ENCODE measurements at regions not wholly inside any gene's neighbourhood (a gene's known extent, or its start where the extent isn't known, plus 50 kb on each side); places are given as distances from the start of the nearest gene placed in this dataset.

DNA sequence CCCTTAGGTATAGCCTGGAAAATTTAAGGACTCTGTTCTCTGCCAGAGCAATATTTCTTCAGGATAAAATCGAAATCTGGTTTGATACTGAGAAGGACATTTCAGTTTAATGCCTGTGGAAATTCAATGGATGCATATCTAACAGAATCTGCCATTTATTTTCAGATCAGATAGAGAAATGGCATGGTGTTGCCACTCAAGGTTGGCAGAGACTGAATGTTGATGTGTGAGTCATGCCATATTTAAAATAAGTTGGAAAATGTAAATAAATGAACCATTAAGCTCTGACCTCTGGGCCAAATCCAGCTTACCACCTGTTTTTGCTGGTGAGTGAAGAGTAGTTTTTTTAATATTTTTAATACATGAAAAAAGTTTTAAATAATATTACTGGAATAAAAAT, 594.6 kb downstream of the DOK5 start:
- 56% methylated on average over 1 of the region's 1 CpG for WGBS (ENCODE audit: low lambda C conversion rate, missing lambda C conversion rate)

DNA sequence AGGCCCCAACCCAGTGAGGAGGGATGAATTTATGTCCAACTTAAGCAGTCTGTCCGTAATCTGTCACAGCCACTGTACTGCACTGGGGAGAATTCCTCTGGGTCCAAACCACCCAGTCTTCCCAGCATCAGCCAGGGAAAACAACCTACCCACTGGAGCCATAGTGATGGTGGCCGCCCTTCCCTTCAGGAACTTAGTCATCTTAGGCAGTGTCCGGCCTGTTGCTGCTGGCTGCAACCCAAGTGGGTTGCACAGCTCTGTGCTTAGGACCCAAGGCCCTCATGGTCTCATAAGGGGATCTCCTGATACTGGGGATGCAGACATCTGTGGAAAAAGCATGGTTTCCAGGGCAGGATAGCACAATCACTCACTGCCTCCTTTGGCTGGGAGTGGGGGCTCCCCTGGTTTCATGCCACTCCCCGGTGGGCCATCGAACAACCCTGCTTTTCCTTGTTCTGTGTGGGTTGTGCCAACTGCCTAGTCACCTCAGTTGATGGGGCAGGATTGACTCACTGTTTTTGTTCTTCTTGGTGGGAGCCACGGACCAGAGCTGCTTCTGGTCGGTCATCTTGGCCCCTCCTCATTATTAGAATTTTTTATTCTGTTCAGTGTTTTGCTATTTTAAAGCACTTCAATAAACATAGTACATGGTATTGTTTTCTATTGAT, 591.9 kb downstream of the DOK5 start:
- DNase-seq (ENCODE audit: low spot score), result no peak
- Histone ChIP-seq H4K20me1 (ENCODE audit: insufficient read depth, poor library complexity, severe bottlenecking) (no peaks in the 10 kb centered on the region), H3K4me2 (no peak overlapping the region), H3K36me3 (replicated peaks; ENCODE audit: insufficient read depth, low read depth) (no peaks in the 10 kb centered on the region), H3K9me3 (ENCODE audit: low read depth) (no peaks in the 10 kb centered on the region), H2AFZ (no peak overlapping the region), H3K9me2 (replicated peaks; ENCODE audit: insufficient read depth) (no peaks in the 10 kb centered on the region), H3K4me3 (no peak overlapping the region), H3K79me2 (no peaks in the 10 kb centered on the region), H3K4me1 (ENCODE audit: insufficient read depth) (no peaks in the 10 kb centered on the region), H3K27ac (no peak overlapping the region), H3K27me3 (no peaks in the 10 kb centered on the region)
- TF ChIP-seq, protein P1, sequence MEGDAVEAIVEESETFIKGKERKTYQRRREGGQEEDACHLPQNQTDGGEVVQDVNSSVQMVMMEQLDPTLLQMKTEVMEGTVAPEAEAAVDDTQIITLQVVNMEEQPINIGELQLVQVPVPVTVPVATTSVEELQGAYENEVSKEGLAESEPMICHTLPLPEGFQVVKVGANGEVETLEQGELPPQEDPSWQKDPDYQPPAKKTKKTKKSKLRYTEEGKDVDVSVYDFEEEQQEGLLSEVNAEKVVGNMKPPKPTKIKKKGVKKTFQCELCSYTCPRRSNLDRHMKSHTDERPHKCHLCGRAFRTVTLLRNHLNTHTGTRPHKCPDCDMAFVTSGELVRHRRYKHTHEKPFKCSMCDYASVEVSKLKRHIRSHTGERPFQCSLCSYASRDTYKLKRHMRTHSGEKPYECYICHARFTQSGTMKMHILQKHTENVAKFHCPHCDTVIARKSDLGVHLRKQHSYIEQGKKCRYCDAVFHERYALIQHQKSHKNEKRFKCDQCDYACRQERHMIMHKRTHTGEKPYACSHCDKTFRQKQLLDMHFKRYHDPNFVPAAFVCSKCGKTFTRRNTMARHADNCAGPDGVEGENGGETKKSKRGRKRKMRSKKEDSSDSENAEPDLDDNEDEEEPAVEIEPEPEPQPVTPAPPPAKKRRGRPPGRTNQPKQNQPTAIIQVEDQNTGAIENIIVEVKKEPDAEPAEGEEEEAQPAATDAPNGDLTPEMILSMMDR (IDR thresholded peaks at IDR 0.05; ENCODE audit: poor library complexity), result no peak
- no peak for TF ChIP-seq EZH2phosphoT487 (IDR thresholded peaks at IDR 0.05; ENCODE audit: low read depth, severe bottlenecking, unreplicated experiment)
- TF ChIP-seq EZH2 (IDR thresholded peaks at IDR 0.05; ENCODE audit: borderline replicate concordance), result no peak
- WGBS (ENCODE audit: low lambda C conversion rate, missing lambda C conversion rate), result 91% methylated on average over 7 of the region's 7 CpGs

More for the DNA sequence above, 594.6 kb downstream of the DOK5 start:
- Histone ChIP-seq H3K4me3 (no peak overlapping the region), H3K27ac (no peak overlapping the region), H3K4me1 (ENCODE audit: insufficient read depth) (no peaks in the 10 kb centered on the region), H2AFZ (no peak overlapping the region), H3K27me3 (no peaks in the 10 kb centered on the region), H3K36me3 (replicated peaks; ENCODE audit: insufficient read depth, low read depth) (no peaks in the 10 kb centered on the region), H3K4me2 (no peak overlapping the region), H3K9me2 (replicated peaks; ENCODE audit: insufficient read depth) (no peaks in the 10 kb centered on the region), H3K79me2 (no peaks in the 10 kb centered on the region), H4K20me1 (ENCODE audit: insufficient read depth, poor library complexity, severe bottlenecking) (no peaks in the 10 kb centered on the region), H3K9me3 (ENCODE audit: low read depth) (no peaks in the 10 kb centered on the region)
- no peak for DNase-seq (ENCODE audit: low spot score)
- no peak for TF ChIP-seq EZH2phosphoT487 (IDR thresholded peaks at IDR 0.05; ENCODE audit: low read depth, severe bottlenecking, unreplicated experiment)
- TF ChIP-seq, protein P1 (IDR thresholded peaks at IDR 0.05; ENCODE audit: poor library complexity), result no peak
- TF ChIP-seq EZH2 (IDR thresholded peaks at IDR 0.05; ENCODE audit: borderline replicate concordance), result no peak

DNA sequence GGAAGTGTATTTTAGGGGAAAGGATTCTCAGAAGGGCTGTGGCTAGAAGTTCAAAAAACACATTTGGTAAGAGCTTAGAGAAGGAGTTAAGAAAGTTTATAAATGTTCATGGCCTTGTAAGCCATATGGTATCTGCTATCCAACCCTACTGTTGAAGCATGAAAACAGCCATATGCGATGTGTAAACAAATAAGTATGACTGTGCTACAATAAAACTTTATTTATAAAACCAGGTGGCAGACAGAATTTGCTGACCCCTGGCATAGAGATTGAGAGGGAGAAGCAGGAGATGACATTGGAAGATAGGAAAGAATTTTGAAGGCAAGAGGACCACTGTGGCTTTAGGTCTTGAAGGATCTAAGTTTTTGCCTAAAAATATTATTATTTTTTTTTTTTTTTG, 583.5 kb downstream of the DOK5 start:
- Histone ChIP-seq H3K4me2 (no peak overlapping the region), H3K79me2 (no peaks in the 10 kb centered on the region), H3K9me2 (replicated peaks; ENCODE audit: insufficient read depth) (no peaks in the 10 kb centered on the region), H2AFZ (no peak overlapping the region), H3K9me3 (ENCODE audit: low read depth) (no peaks in the 10 kb centered on the region), H3K4me3 (no peak overlapping the region), H3K36me3 (replicated peaks; ENCODE audit: insufficient read depth, low read depth) (no peaks in the 10 kb centered on the region), H3K4me1 (ENCODE audit: insufficient read depth) (no peaks in the 10 kb centered on the region), H4K20me1 (ENCODE audit: insufficient read depth, poor library complexity, severe bottlenecking) (no peaks in the 10 kb centered on the region), H3K27ac (no peak overlapping the region), H3K27me3 (no peaks in the 10 kb centered on the region)
- DNase-seq (ENCODE audit: low spot score), result no peak
- WGBS (ENCODE audit: low lambda C conversion rate, missing lambda C conversion rate), result 97% methylated on average over 1 of the region's 1 CpG
- no peak for TF ChIP-seq EZH2phosphoT487 (IDR thresholded peaks at IDR 0.05; ENCODE audit: low read depth, severe bottlenecking, unreplicated experiment)

DNA sequence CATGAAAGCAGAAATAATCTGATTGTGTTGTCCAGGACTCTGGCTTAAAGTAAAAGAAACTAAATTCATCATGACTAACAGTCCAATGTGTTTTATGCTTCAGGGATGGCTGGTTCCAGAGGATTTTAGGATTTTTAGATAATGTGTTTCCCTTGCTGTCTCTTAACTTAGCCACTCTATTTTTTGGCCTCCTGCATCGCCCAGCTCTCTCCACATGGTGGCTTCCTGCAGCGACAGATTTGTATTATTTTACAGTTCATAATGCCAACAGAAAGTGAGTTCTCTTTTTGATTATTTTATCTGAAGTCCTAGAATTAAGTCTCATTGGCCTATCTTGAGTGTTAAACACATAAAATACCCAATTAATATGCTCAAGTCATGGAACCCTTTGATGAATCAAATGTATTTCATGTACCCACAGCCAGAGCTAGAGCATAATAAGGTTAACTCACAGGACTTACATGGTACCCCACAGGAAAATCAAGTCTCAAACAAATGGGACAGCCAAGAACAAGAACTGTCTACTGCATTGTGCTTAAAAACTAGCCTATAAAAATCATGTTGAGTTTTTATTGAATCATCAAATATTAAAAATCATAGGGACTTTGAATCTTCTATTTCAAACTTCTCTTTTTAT, 582.5 kb downstream of the DOK5 start:
- Histone ChIP-seq H3K27me3 (no peaks in the 10 kb centered on the region), H3K4me3 (no peak overlapping the region), H3K4me2 (no peak overlapping the region), H2AFZ (no peak overlapping the region), H3K4me1 (ENCODE audit: insufficient read depth) (no peaks in the 10 kb centered on the region), H3K9me3 (ENCODE audit: low read depth) (no peaks in the 10 kb centered on the region), H4K20me1 (ENCODE audit: insufficient read depth, poor library complexity, severe bottlenecking) (no peaks in the 10 kb centered on the region), H3K9me2 (replicated peaks; ENCODE audit: insufficient read depth) (no peaks in the 10 kb centered on the region), H3K36me3 (replicated peaks; ENCODE audit: insufficient read depth, low read depth) (no peaks in the 10 kb centered on the region), H3K79me2 (no peaks in the 10 kb centered on the region), H3K27ac (no peak overlapping the region)
- 29% methylated on average over 2 of the region's 2 CpGs for WGBS (ENCODE audit: low lambda C conversion rate, missing lambda C conversion rate)
- no peak for TF ChIP-seq EZH2phosphoT487 (IDR thresholded peaks at IDR 0.05; ENCODE audit: low read depth, severe bottlenecking, unreplicated experiment)
- no peak for TF ChIP-seq EZH2 (IDR thresholded peaks at IDR 0.05; ENCODE audit: borderline replicate concordance)
- TF ChIP-seq, protein P1 (IDR thresholded peaks at IDR 0.05; ENCODE audit: poor library complexity), result peak; percentile 33
- DNase-seq (ENCODE audit: low spot score), result no peak
